Keratinocyte (primary cell): ENCODE measurements at regions not wholly inside any gene's neighbourhood (a gene's known extent, or its start where the extent isn't known, plus 50 kb on each side); places are given as distances from the start of the nearest gene placed in this dataset.

Experiments used
- DNase-seq: peaks from one replicate; pipeline ENCODE4 v3.0.0-alpha.2; 2011; ENCODE audit warnings: low read depth, missing footprints, low spot score
- FAIRE-seq: peaks from 2 replicates; lab custom pipeline; 2011; peaks lifted over from hg19 to GRCh38; lab: Jason Lieb, UNC
- H2AFZ ChIP-seq: 2 replicates; pipeline ENCODE4 v1.6.0; 2012; ENCODE audit warnings: low read length, control low read depth, inconsistent platforms; ENCODE audit not compliant: control insufficient read depth
- H3K27ac ChIP-seq: 2 replicates; pipeline ENCODE4 v1.5.1; 2011; ENCODE audit warnings: low read length; ENCODE audit not compliant: control insufficient read depth, insufficient read depth
- H3K27me3 ChIP-seq: 3 replicates; pipeline ENCODE4 v1.6.0; 2011; ENCODE audit warnings: low read length; ENCODE audit not compliant: control insufficient read depth, insufficient read depth; ENCODE audit errors: extremely low read depth
- H3K36me3 ChIP-seq, 2 experiments: 2 replicates in 1 of 2; 3 replicates in 1 of 2; pipeline ENCODE4 v1.5.1; 2011; ENCODE audit warnings: low read length in 2 of 2, mild to moderate bottlenecking in 1 of 2; ENCODE audit not compliant: control insufficient read depth in 2 of 2, insufficient read depth in 2 of 2; ENCODE audit errors: extremely low read depth in 1 of 2
- H3K4me1 ChIP-seq: 3 replicates; pipeline ENCODE4 v1.5.1; 2011; ENCODE audit warnings: low read length; ENCODE audit not compliant: control insufficient read depth, insufficient read depth; ENCODE audit errors: extremely low read depth
- H3K4me2 ChIP-seq: 3 replicates; pipeline ENCODE4 v1.6.0; 2011; ENCODE audit warnings: low read depth, low read length; ENCODE audit not compliant: control insufficient read depth, insufficient read depth; ENCODE audit errors: extremely low read depth
- H3K4me3 ChIP-seq, 3 experiments: fragments of 200-600 bp in 1 of 3; sonication (generic) in 1 of 3; 2 replicates in 2 of 3; 3 replicates in 1 of 3; pipeline ENCODE4 v1.5.1; 2011 to 2016; ENCODE audit warnings: low read length in 3 of 3, mild to moderate bottlenecking in 3 of 3, control low read depth in 2 of 3, inconsistent platforms in 1 of 3, low read depth in 1 of 3, mixed read lengths in 1 of 3, mixed run types in 1 of 3, moderate library complexity in 1 of 3; ENCODE audit not compliant: control insufficient read depth in 2 of 3, insufficient read depth in 2 of 3; ENCODE audit errors: extremely low read depth in 1 of 3
- H3K79me2 ChIP-seq: 2 replicates; pipeline ENCODE4 v1.6.0; 2012; ENCODE audit warnings: low read length; ENCODE audit not compliant: control insufficient read depth, insufficient read depth
- H3K9ac ChIP-seq: 3 replicates; pipeline ENCODE4 v1.6.0; 2011; ENCODE audit warnings: low read length; ENCODE audit not compliant: control insufficient read depth, insufficient read depth; ENCODE audit errors: extremely low read depth
- H3K9me1 ChIP-seq: 3 replicates; pipeline ENCODE4 v1.6.0; 2011; ENCODE audit warnings: low read length; ENCODE audit not compliant: control insufficient read depth, insufficient read depth; ENCODE audit errors: extremely low read depth
- H3K9me3 ChIP-seq: 2 replicates; pipeline ENCODE4 v1.5.1; 2012; ENCODE audit warnings: low read depth, low read length; ENCODE audit not compliant: control insufficient read depth
- H4K20me1 ChIP-seq: 3 replicates; pipeline ENCODE4 v1.6.0; 2011; ENCODE audit warnings: low read length; ENCODE audit not compliant: control insufficient read depth, insufficient read depth; ENCODE audit errors: extremely low read depth
- EZH2 ChIP-seq: IDR thresholded peaks from one replicate; pipeline ENCODE4 v1.6.1; 2012; ENCODE audit warnings: inconsistent platforms, mild to moderate bottlenecking, low read length, moderate library complexity
- dilution Hi-C: fragments of 300-500 bp; cut with MboI; formaldehyde crosslinking; loops from one replicate; pipeline ENCODE4 v1.7.0; 2020; ENCODE audit warnings: low sequenced_read_pairs; ENCODE audit not compliant: extremely low pct_ligation_motif_present
- TF ChIP-seq, protein P1 (sequence below), 3 experiments: IDR thresholded peaks in 1 of 3; conservative IDR thresholded peaks in 1 of 3; optimal IDR thresholded peaks in 1 of 3; 2 replicates in 2 of 3; 3 replicates in 1 of 3; pipeline versions ENCODE3 to v1.5.1; 2011; ENCODE audit warnings: low read length in 3 of 3, mild to moderate bottlenecking in 3 of 3, moderate library complexity in 2 of 3, control low read depth in 1 of 3, inconsistent platforms in 1 of 3; ENCODE audit not compliant: insufficient read depth in 2 of 3; ENCODE audit errors: extremely low read depth in 1 of 3

DNA sequence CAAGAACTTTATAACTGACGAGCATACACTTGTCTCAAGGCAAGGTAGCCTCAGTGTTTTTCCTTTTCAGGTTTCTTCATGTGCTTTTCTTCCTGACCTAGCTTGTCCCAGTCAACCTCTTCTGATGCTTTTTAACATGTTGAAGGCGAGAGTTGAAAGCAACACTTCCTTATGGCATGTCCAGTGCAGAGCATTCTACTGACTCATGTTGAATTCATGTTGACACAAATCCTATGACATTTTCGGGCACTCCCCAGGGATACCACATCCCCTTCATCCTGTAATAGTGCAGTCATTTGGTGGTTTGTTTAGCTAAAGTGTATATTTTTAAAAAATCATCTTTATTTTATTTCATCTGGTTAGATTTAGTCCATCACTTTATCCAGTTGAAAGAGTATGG, 75.9 kb upstream of the CBLB start:
- Histone ChIP-seq H3K9me1 (no peaks in the 10 kb centered on the region), H3K27ac (peak overlapping the region; percentile 64), H2AFZ (no peak overlapping the region), H3K4me2 (peak overlapping the region; percentile 41), H3K79me2 (no peaks in the 10 kb centered on the region), H4K20me1 (no peaks in the 10 kb centered on the region), H3K9me3 (no peaks in the 10 kb centered on the region), H3K4me1 (peaks cover 20% of the 10 kb centered on the region), H3K4me3 (no peak overlapping the region), H3K27me3 (no peaks in the 10 kb centered on the region), H3K9ac (peak overlapping the region; percentile 19), H3K36me3 (no peaks in the 10 kb centered on the region)
- FAIRE-seq (peak; percentile 97), DNase-seq (peak; percentile 58)
- no peak for TF ChIP-seq EZH2
- TF ChIP-seq, protein P1, sequence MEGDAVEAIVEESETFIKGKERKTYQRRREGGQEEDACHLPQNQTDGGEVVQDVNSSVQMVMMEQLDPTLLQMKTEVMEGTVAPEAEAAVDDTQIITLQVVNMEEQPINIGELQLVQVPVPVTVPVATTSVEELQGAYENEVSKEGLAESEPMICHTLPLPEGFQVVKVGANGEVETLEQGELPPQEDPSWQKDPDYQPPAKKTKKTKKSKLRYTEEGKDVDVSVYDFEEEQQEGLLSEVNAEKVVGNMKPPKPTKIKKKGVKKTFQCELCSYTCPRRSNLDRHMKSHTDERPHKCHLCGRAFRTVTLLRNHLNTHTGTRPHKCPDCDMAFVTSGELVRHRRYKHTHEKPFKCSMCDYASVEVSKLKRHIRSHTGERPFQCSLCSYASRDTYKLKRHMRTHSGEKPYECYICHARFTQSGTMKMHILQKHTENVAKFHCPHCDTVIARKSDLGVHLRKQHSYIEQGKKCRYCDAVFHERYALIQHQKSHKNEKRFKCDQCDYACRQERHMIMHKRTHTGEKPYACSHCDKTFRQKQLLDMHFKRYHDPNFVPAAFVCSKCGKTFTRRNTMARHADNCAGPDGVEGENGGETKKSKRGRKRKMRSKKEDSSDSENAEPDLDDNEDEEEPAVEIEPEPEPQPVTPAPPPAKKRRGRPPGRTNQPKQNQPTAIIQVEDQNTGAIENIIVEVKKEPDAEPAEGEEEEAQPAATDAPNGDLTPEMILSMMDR (optimal IDR thresholded peaks at IDR 0.05 in 1 of 3, IDR thresholded peaks at IDR 0.05 in 1 of 3, conservative IDR thresholded peaks at IDR 0.05 in 1 of 3; ENCODE audit: extremely low read depth in 1 of 3, insufficient read depth in 2 of 3, low read length in 3 of 3): no peak
- dilution Hi-C loops: no loop called here

DNA sequence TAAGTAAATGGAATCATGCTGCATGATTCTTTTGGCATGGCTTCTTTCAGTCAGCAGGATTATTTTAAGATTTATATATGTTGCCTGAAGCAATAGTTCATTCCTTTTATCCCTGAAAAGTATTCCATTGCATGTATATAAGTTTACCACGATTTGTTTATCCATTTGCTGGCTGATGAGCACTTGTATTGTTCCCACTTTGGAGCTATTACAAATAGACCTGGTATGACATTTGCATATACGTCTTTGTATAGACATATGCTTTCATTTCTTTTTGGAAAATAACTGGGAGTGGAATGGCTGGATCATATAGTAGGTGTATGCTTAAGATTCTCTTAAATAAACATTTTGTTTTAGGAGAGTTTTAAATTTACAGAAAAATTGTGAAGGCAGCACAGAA, 79.3 kb upstream of the CBLB start:
- no peak for FAIRE-seq
- Histone ChIP-seq H4K20me1 (no peaks in the 10 kb centered on the region), H3K27me3 (no peaks in the 10 kb centered on the region), H3K27ac (no peak overlapping the region), H3K4me1 (peaks cover 20% of the 10 kb centered on the region), H3K9me1 (no peaks in the 10 kb centered on the region), H3K9ac (no peak overlapping the region), H3K4me2 (no peak overlapping the region), H3K9me3 (no peaks in the 10 kb centered on the region), H3K79me2 (no peaks in the 10 kb centered on the region), H3K4me3 (no peak overlapping the region), H2AFZ (peak overlapping the region; percentile 50), H3K36me3 (no peaks in the 10 kb centered on the region)
- TF ChIP-seq EZH2: no peak
- TF ChIP-seq, protein P1 (optimal IDR thresholded peaks at IDR 0.05 in 1 of 3, IDR thresholded peaks at IDR 0.05 in 1 of 3, conservative IDR thresholded peaks at IDR 0.05 in 1 of 3; ENCODE audit: extremely low read depth in 1 of 3, insufficient read depth in 2 of 3, low read length in 3 of 3): no peak
- DNase-seq: no peak
- dilution Hi-C loops: no loop called here
